Gastrocnemius medialis (tissue), 4 donors: ENCODE measurements at regions not wholly inside any gene's neighbourhood (a gene's known extent, or its start where the extent isn't known, plus 50 kb on each side); places are given as distances from the start of the nearest gene placed in this dataset.

Experiments used
- ATAC-seq, 2 donors: fragments of 150-250 bp; one replicate each; pipeline ENCODE4 v1.9.1; 2016
- DNase-seq, 2 donors: peaks; one replicate each; pipeline ENCODE4 v3.0.0-alpha.2; 2019
- H3K27ac ChIP-seq, 4 donors: fragments of 200-600 bp; sonication (generic); 1 replicate in 1 of 4; 2 replicates in 3 of 4; pipeline ENCODE4 v1.5.1; 2016 to 2018; ENCODE audit warnings: mild to moderate bottlenecking in 2 of 4, moderate library complexity in 1 of 4
- H3K27me3 ChIP-seq, 3 donors: fragments of 200-600 bp; sonication (generic) in 2 of 3; 1 replicate in 1 of 3; 2 replicates in 2 of 3; pipeline versions ENCODE4 v1.5.1 to v1.6.0; 2016 to 2019; ENCODE audit warnings: mild to moderate bottlenecking in 1 of 3, moderate library complexity in 1 of 3
- H3K36me3 ChIP-seq, 2 donors: fragments of 200-600 bp; sonication (generic) in 1 of 2; one replicate each; pipeline ENCODE4 v1.5.1; 2017 to 2018
- H3K4me1 ChIP-seq, 2 donors: fragments of 200-600 bp; sonication (generic) in 1 of 2; one replicate each; pipeline ENCODE4 v1.5.1; 2016 to 2017; ENCODE audit warnings: mild to moderate bottlenecking in 2 of 2
- H3K4me3 ChIP-seq, 4 donors: fragments of 200-600 bp; sonication (generic) in 3 of 4; 1 replicate in 1 of 4; 2 replicates in 3 of 4; pipeline ENCODE4 v1.5.1; 2016 to 2019; ENCODE audit warnings: mild to moderate bottlenecking in 2 of 4
- H3K9me3 ChIP-seq, 3 donors: fragments of 200-600 bp; sonication (generic) in 2 of 3; 1 replicate in 1 of 3; 2 replicates in 2 of 3; pipeline ENCODE4 v1.5.1; 2016 to 2019
- POLR2A ChIP-seq, 2 donors: fragments of 450-650 bp; IDR thresholded peaks; one replicate each; pipeline ENCODE4 v1.6.1; 2017; ENCODE audit warnings: antibody characterized with exemption in 2 of 2, mild to moderate bottlenecking in 2 of 2, moderate library complexity in 2 of 2
- in situ Hi-C, 4 donors: fragments of 200-750 bp; cut with MboI; loops; one replicate each; pipeline versions ENCODE4 v1.15.0 to v1.8.0; 2017; ENCODE audit warnings: low sequenced_read_pairs in 4 of 4
- intact Hi-C: fragments of 100-400 bp; cut with DNase I; formaldehyde crosslinking; loops from one replicate; pipeline ENCODE4 v1.15.1; 2023; ENCODE audit warnings: low total_unique reads
- TF ChIP-seq, protein P1 (sequence below), 5 experiments: fragments of 450-650 bp in 3 of 5; fragments of 200-600 bp in 2 of 5; sonication (generic) in 2 of 5; IDR thresholded peaks in 4 of 5; conservative IDR thresholded peaks in 1 of 5; 1 replicate in 4 of 5; 2 replicates in 1 of 5; pipeline ENCODE4 v1.5.1; 2016 to 2019; ENCODE audit warnings: antibody characterized with exemption in 5 of 5, mild to moderate bottlenecking in 3 of 5, moderate library complexity in 3 of 5

DNA sequence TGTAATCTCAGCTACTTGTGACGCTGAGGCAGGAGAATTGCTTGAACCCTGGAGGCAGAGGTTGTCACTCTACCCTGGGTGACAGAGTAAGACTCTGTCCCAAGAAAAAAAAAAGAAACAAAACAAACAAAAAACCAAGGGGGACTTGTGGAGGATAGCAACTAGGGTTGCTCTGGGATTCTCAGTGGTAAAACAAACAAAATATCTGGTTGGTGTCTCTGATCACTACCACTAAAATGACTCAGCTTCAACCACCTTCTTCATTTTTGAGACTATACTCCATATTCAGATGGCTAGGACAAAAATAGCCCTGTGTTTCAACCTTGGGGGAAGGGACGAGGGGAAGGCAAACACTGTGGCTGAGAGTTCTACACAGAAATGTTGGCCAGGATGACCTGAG, 110.3 kb downstream of the ARRDC3 start:
- Histone ChIP-seq H3K36me3 (no peaks in the 10 kb centered on the region), H3K4me3 (no peak overlapping the region), H3K4me1 (no peaks in the 10 kb centered on the region), H3K27ac (no peak overlapping the region), H3K27me3 (no peaks in the 10 kb centered on the region), H3K9me3 (no peaks in the 10 kb centered on the region)
- TF ChIP-seq, protein P1, sequence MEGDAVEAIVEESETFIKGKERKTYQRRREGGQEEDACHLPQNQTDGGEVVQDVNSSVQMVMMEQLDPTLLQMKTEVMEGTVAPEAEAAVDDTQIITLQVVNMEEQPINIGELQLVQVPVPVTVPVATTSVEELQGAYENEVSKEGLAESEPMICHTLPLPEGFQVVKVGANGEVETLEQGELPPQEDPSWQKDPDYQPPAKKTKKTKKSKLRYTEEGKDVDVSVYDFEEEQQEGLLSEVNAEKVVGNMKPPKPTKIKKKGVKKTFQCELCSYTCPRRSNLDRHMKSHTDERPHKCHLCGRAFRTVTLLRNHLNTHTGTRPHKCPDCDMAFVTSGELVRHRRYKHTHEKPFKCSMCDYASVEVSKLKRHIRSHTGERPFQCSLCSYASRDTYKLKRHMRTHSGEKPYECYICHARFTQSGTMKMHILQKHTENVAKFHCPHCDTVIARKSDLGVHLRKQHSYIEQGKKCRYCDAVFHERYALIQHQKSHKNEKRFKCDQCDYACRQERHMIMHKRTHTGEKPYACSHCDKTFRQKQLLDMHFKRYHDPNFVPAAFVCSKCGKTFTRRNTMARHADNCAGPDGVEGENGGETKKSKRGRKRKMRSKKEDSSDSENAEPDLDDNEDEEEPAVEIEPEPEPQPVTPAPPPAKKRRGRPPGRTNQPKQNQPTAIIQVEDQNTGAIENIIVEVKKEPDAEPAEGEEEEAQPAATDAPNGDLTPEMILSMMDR (IDR thresholded peaks at IDR 0.05 in 4 of 5, conservative IDR thresholded peaks at IDR 0.05 in 1 of 5) = no peak
- TF ChIP-seq POLR2A (IDR thresholded peaks at IDR 0.05) = no peak
- intact Hi-C loops = no loop called here
- no peak for ATAC-seq
- DNase-seq = no peak
- in situ Hi-C loops = no loop called here

DNA sequence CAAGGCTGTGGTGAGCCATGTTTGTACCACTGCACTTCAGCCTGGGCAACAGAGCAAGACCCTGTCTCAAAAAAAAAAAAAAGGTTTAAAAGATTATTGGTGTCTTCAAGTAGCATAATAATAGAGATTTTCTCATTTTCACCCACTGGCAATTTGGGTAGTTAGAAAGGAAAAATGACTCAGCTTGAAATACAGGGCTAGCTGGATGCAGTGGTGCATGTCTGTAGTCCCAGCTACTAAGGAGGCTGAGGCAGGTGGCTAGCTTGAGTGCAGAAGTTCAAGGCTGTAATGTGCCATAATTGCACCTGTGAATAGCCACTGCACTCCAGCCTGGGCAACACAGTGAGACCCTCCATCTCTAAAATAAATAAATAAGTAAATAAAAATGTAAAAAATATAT, 111.1 kb downstream of the ARRDC3 start:
- TF ChIP-seq POLR2A (IDR thresholded peaks at IDR 0.05) = no peak
- TF ChIP-seq, protein P1 (IDR thresholded peaks at IDR 0.05 in 4 of 5, conservative IDR thresholded peaks at IDR 0.05 in 1 of 5) = no peak
- Histone ChIP-seq H3K4me3 (no peak overlapping the region), H3K27ac (no peak overlapping the region), H3K4me1 (no peaks in the 10 kb centered on the region), H3K9me3 (no peaks in the 10 kb centered on the region), H3K27me3 (no peaks in the 10 kb centered on the region), H3K36me3 (no peaks in the 10 kb centered on the region)
- no peak for ATAC-seq
- intact Hi-C loops = no loop called here
- no peak for DNase-seq
- in situ Hi-C loops = no loop called here

DNA sequence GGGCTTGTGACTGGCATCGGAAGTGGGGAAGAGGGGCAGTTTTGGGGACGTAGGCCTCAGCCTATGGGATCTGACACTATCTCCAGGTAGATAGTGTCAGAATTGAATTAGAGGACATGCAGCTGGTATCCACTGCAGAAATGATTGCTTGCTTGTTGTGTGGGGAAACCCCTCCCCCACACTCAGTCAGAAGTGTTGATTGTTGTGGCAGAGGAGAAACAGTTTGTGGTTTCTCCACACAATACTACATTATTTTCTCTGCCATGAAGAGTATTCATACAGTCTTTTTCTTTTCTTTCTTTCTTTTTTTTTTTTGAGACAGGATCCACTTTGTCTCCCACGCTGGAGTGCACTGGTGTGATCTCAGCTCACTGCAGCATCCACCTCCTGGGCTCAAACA, 113.9 kb downstream of the ARRDC3 start:
- H3K27me3 ChIP-seq = no peaks in the 10 kb centered on the region
- H3K9me3 ChIP-seq = no peaks in the 10 kb centered on the region
- H3K4me1 ChIP-seq = peaks cover 11 to 23% of the 10 kb centered on the region in 2 donors
- DNase-seq (no peak), ATAC-seq (no peak)
- in situ Hi-C loops (no loop called here), intact Hi-C loops (no loop called here)
- TF ChIP-seq, protein P1 (IDR thresholded peaks at IDR 0.05 in 4 of 5, conservative IDR thresholded peaks at IDR 0.05 in 1 of 5) = no peak
- TF ChIP-seq POLR2A (IDR thresholded peaks at IDR 0.05) = no peak
- no peak overlapping the region for H3K27ac ChIP-seq
- H3K4me3 ChIP-seq = no peak overlapping the region
- no peaks in the 10 kb centered on the region for H3K36me3 ChIP-seq

DNA sequence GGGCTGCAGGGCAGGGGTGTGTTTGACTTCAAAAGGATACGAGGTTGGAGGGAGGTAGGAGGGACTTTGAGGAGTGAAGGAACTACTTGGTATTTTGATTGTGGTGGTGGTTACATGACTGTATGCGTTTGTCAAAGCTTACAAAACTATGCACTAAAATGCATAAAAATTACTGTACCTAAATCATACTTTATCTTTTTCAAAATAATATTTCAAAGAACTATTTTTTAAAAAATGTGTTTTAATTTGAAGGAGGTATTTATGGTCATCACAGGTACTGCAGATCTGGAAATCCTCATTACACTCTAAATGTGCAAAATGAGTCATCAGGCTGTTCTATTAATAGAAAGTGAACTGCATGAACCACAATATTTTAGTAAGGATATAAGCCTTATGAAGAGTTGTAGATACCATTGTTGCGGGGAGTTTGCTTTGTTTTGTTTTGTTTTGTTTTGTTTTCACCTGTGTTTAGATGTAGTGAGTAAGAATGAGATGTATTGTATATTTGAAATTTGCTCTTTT, 116.9 kb downstream of the ARRDC3 start:
- ATAC-seq (peak; percentile 94 to 96), DNase-seq (no peak)
- H3K27ac ChIP-seq = peak overlapping the region; percentile 59 to 72 (median 64)
- H3K36me3 ChIP-seq = no peaks in the 10 kb centered on the region
- no peaks in the 10 kb centered on the region for H3K27me3 ChIP-seq
- H3K4me3 ChIP-seq = no peak overlapping the region
- no peaks in the 10 kb centered on the region for H3K9me3 ChIP-seq
- TF ChIP-seq, protein P1 (IDR thresholded peaks at IDR 0.05 in 4 of 5, conservative IDR thresholded peaks at IDR 0.05 in 1 of 5) = peak; percentile 26 to 59 (median 48)
- TF ChIP-seq POLR2A (IDR thresholded peaks at IDR 0.05) = no peak
- intact Hi-C loops (no loop called here), in situ Hi-C loops (no loop called here)
- peaks cover 11 to 30% of the 10 kb centered on the region in 2 donors for H3K4me1 ChIP-seq
